ENCODE measurements at regions not wholly inside any gene's neighbourhood (a gene's known extent, or its start where the extent isn't known, plus 50 kb on each side); places are given as distances from the start of the nearest gene placed in this dataset.

DNA sequence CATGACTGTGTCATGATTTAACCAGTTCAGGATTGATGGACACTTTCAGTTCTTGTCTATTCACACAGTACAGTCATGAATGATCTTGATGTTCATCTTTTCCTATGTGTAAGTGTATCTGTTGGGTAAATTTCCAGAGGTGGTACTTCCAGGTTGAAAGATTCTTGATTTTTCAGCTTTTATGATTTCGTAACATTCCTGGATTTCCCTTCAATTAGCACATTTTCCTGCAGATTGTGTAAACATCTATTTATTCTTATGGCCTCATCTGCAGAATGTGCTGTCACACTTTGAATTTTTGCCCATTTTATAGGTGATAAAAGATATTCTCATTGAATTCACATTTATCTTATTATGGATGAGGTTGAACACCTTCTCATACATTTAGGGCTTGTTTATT lies 222.0 kb upstream of the FOXQ1 start:
- TF ChIP-seq, protein P1, sequence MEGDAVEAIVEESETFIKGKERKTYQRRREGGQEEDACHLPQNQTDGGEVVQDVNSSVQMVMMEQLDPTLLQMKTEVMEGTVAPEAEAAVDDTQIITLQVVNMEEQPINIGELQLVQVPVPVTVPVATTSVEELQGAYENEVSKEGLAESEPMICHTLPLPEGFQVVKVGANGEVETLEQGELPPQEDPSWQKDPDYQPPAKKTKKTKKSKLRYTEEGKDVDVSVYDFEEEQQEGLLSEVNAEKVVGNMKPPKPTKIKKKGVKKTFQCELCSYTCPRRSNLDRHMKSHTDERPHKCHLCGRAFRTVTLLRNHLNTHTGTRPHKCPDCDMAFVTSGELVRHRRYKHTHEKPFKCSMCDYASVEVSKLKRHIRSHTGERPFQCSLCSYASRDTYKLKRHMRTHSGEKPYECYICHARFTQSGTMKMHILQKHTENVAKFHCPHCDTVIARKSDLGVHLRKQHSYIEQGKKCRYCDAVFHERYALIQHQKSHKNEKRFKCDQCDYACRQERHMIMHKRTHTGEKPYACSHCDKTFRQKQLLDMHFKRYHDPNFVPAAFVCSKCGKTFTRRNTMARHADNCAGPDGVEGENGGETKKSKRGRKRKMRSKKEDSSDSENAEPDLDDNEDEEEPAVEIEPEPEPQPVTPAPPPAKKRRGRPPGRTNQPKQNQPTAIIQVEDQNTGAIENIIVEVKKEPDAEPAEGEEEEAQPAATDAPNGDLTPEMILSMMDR (IDR thresholded peaks at IDR 0.05; ENCODE audit: control insufficient read depth, insufficient read depth, low read depth, low read length, missing control alignments), result no peak
- no peak for DNase-seq (ENCODE audit: low read depth)
- H3K4me3 ChIP-seq (ENCODE audit: control insufficient read depth, low read depth, low read length), result no peak overlapping the region

DNA sequence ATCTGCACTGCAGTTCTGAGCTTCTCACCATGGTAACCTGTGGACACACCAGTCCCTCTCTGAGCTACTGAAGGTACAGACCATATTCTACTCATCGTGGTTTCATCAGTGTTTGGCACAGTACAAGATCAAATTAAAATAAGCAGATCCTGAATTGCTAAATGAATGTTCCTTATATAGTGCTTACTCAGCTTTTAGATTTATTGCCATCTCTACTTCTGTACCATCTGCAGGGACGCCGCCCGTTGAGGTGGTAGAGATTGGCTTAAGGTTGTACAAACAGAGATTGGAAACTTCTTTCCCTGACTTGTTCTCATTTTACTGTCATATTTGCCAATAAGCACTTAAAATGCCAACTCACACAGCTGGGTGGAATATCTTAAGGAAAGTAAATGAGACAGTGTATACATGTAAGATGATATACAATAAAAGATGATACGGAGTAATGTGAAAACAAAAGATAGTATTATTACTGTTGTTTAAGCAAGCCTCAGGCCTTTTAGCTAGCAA lies 223.4 kb upstream of the FOXQ1 start:
- TF ChIP-seq, protein P1 (IDR thresholded peaks at IDR 0.05; ENCODE audit: control insufficient read depth, insufficient read depth, low read depth, low read length, missing control alignments), result no peak
- no peak for DNase-seq (ENCODE audit: low read depth)
- no peak overlapping the region for H3K4me3 ChIP-seq (ENCODE audit: control insufficient read depth, low read depth, low read length)

DNA sequence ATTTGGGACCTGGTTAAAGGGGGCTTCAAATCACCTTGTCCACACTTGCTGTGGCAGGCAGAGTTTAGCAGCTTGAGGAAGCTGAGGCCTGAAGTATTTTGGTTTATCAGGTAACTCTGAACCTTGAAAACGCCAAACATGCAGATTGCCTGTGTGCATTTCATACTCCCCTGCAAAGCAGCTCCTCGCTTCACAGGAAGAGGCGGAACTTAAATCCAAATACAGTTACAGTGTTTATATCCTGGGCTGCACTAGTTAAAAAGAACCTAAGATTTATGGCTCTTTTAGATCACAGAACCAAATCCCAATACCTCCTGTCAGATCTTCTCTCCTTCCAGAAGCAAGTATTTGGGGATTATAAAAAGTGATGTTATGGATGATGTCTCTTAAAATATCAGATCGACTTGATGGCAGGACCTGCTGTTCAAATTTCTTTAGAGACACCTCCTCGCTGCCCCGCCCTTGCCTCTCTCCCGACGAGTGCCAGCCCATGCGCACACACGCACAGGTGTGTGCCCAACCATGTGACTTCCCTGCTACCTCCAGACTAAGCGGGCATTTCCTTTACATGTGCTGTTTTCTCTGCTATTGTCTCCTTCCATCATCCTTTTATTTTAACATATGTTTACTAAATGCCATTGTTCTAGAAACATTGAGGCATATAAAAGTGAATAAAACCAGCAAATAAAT lies 224.6 kb upstream of the FOXQ1 start:
- no peak overlapping the region for H3K4me3 ChIP-seq (ENCODE audit: control insufficient read depth, low read depth, low read length)
- TF ChIP-seq, protein P1 (IDR thresholded peaks at IDR 0.05; ENCODE audit: control insufficient read depth, insufficient read depth, low read depth, low read length, missing control alignments), result no peak
- DNase-seq (ENCODE audit: low read depth), result no peak

DNA sequence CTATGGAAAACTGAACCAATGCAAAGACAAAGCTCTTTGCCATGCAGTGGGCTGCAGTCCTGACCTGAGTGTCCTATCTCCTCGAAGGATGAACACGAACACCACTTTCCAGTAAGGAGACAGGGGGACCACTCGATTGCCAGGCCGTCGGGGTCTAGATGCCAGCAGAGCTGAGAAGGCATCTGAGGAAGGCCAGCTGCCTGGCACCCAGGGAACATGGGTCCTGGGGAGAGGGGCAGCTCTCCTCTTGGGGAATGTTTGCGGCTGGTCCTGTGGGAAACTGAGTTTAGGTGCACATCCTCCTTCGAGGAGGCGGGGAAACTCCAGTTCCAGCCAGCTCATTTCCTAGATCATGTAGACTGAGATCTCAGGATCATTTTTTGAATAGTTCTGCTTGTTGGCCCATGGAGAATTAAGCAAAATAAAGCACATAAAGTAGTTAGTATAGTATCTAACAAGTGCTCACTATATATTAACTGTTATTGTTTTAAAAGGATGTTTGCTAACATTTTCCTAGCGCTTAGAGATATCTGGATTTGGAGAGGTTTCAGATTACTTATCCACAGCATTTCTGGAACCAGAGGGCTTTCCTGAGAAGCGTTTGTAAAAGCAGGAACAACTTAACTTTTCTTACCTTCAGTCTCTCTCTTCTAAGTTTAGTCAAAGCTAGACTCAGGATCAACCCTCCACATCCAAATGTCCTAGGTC lies 225.3 kb upstream of the FOXQ1 start:
- DNase-seq (ENCODE audit: low read depth), result no peak
- no peak overlapping the region for H3K4me3 ChIP-seq (ENCODE audit: control insufficient read depth, low read depth, low read length)

DNA sequence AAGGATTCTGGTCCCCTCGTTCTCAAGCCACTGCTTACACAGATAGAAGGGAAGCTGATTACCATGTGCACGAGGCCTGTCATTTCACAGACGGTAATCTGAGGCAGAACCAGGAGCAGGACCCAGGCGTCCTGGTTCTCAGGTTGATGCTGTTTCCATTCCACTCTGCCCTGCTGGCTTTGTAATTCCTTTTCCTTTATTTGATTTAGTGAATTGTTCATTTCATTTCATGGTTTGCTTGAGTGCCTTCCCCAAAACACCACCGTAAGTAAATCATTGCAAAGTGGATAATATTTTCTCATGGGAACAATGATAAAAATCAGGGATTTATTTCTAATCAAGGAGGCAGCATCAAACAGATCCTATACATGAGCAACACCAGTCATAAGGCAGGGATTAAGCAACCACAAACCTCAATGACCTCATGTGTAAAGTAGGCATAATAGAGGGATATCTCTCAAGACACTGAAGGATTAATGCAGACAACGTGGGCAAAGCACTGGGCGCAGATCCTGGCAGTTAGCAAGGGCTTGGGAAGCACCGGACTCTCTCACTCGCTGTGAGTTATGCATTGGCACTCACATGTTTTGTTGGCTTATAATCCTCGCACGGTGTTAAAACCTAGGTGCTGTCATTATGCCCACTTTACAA lies 229.5 kb upstream of the FOXQ1 start:
- TF ChIP-seq, protein P1 (IDR thresholded peaks at IDR 0.05; ENCODE audit: control insufficient read depth, insufficient read depth, low read depth, low read length, missing control alignments), result no peak
- no peak overlapping the region for H3K4me3 ChIP-seq (ENCODE audit: control insufficient read depth, low read depth, low read length)
- DNase-seq (ENCODE audit: low read depth), result peak; percentile 72

More for the DNA sequence above, 225.3 kb upstream of the FOXQ1 start:
- TF ChIP-seq, protein P1 (IDR thresholded peaks at IDR 0.05; ENCODE audit: control insufficient read depth, insufficient read depth, low read depth, low read length, missing control alignments), result no peak

DNA sequence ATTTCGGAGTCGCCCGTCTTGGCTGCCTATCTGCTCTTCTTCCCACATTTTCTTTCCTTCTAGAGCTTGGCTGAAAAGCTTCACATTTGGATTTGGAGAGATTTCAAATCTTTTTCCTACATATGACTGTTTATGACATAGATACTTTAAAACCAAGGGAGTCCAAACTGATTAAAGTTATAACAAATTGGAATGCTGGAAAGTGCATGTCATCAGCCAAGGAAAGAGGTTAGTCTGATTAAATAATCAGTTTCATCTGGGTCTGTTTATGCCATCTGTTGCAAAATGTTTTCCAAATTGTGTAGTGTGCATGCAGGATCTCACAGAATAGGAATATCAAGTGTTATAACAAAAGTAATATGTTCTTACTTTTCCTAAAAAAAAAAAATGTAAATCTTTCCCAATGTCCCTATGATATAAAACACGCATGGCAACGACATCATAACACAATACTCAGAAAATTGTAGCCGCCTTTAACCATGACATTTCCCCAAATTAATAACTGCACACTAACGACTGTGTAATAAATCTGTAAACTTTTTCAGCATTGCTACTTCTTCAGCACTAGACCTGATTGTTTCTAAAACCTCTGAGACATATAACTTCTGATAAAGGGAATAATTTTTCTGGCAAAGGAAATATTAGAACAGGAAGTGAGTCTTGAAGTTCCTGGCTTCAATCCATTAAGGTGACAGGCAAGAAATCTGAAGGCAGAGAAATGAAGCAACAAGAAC lies 230.2 kb upstream of the FOXQ1 start:
- no peak overlapping the region for H3K4me3 ChIP-seq (ENCODE audit: control insufficient read depth, low read depth, low read length)
- peak; percentile 67 for DNase-seq (ENCODE audit: low read depth)

More for the DNA sequence above, 230.2 kb upstream of the FOXQ1 start:
- TF ChIP-seq, protein P1 (IDR thresholded peaks at IDR 0.05; ENCODE audit: control insufficient read depth, insufficient read depth, low read depth, low read length, missing control alignments), result no peak
